ENCODE measurements at regions not wholly inside any gene's neighbourhood (a gene's known extent, or its start where the extent isn't known, plus 50 kb on each side); places are given as distances from the start of the nearest gene placed in this dataset.

DNA sequence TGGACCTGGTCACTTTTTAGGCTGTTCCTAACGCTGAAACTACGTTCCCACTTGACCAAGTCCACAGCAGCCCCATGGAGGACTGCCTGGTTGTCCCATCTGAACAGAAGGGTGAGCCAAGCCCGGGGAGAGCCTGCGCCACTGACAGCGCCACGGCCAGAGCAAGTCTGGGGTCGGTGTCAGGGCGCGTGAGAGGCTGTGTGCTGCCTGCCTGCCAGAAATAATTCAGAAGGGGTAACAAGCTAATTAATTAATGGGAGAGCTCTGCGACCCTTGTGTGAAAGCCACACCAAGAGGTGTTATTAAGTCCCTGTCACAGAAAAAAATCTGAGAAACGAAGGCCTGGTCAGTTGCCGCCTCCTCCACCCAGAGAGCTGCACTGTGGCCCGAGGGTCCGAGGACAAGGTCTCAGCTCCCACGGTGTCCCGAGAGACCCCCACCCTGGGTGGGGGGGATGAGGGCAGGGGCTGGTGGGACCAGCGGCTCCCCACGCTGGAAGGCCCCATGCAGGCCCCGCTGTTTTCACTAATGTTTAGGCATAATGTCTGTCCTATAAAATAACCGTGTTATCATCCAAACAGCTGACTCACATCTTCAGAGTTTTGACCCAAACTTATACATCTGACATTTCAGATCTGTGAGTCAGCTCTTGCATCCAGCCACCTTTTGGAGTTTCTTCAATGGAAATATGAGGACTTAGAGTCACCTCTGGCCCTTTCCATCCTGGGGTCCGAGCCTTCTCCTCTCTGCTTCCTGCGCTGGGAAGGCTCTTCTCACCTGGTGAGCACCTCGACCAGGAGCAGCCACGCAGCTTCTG, 58.5 kb downstream of the DLL1 start:
- Mint-ChIP-seq H3K9me3 (ENCODE audit: low read depth, unreplicated experiment) (no peaks in the 10 kb centered on the region), H3K27me3 (ENCODE audit: unreplicated experiment) (peaks cover 30% of the 10 kb centered on the region), H3K4me1 (ENCODE audit: low read depth, unreplicated experiment) (no peaks in the 10 kb centered on the region), H3K4me3 (ENCODE audit: low read depth, unreplicated experiment) (no peak overlapping the region), H3K36me3 (ENCODE audit: insufficient read depth, unreplicated experiment) (no peaks in the 10 kb centered on the region), H3K27ac (ENCODE audit: unreplicated experiment) (no peak overlapping the region)
- no peak for DNase-seq
- CTCF ChIA-PET: no interaction called here
- TF ChIP-seq, protein P1, sequence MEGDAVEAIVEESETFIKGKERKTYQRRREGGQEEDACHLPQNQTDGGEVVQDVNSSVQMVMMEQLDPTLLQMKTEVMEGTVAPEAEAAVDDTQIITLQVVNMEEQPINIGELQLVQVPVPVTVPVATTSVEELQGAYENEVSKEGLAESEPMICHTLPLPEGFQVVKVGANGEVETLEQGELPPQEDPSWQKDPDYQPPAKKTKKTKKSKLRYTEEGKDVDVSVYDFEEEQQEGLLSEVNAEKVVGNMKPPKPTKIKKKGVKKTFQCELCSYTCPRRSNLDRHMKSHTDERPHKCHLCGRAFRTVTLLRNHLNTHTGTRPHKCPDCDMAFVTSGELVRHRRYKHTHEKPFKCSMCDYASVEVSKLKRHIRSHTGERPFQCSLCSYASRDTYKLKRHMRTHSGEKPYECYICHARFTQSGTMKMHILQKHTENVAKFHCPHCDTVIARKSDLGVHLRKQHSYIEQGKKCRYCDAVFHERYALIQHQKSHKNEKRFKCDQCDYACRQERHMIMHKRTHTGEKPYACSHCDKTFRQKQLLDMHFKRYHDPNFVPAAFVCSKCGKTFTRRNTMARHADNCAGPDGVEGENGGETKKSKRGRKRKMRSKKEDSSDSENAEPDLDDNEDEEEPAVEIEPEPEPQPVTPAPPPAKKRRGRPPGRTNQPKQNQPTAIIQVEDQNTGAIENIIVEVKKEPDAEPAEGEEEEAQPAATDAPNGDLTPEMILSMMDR (IDR thresholded peaks at IDR 0.05; ENCODE audit: unreplicated experiment): no peak
- intact Hi-C loops (cut with micrococcal nuclease; ENCODE audit: unreplicated experiment): no loop called here
- no TSS peak for BruUV-seq (replicated peaks)

DNA sequence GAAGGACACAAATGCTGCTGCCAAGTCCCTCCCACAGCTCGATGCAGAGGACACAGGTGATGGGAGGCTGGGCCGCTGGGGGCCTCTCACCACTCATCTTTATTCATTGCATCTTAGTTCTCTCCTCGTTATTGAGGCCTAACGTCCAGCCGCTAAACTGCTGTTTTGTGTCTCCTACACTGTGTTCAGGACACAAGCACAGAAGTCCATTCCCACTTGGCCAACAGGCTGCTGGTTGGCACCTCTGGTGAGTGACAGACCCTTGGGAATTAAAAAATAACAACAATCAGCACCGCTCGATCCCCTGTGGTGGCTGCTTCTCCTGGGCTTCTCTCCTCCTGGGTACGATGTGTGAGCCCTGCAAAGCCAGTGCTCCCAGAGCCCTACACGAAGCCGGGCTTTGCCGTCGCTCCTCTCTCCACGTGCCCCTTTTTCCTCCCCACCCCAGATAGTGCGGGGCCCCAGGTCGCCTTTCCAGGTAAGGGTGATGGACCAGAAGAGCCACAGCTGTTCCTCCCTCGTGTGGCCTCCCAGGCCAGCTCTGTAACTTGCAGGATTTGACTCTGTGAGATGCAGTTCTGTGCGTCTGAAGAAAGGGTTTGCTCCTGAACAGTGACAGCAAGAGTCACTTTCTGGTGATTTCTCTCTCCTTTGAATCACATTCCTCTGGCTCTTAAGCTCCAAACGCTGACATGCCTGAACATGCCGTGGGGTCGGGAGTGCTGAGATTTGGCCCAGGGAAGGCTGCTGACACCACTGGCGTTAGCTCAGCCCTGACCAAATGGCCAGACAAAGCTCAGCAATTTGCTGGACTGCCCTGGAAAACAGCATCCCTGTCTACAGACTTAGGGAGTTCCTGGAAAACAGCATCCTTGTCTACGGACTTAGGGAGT, 59.3 kb downstream of the DLL1 start:
- Mint-ChIP-seq H3K4me1 (ENCODE audit: low read depth, unreplicated experiment) (no peaks in the 10 kb centered on the region), H3K4me3 (ENCODE audit: low read depth, unreplicated experiment) (no peak overlapping the region), H3K27me3 (ENCODE audit: unreplicated experiment) (peaks cover 31% of the 10 kb centered on the region), H3K9me3 (ENCODE audit: low read depth, unreplicated experiment) (no peaks in the 10 kb centered on the region), H3K36me3 (ENCODE audit: insufficient read depth, unreplicated experiment) (no peaks in the 10 kb centered on the region), H3K27ac (ENCODE audit: unreplicated experiment) (no peak overlapping the region)
- CTCF ChIA-PET: no interaction called here
- no peak for DNase-seq
- no TSS peak for BruUV-seq (replicated peaks)
- TF ChIP-seq, protein P1 (IDR thresholded peaks at IDR 0.05; ENCODE audit: unreplicated experiment): no peak
- intact Hi-C loops (cut with micrococcal nuclease; ENCODE audit: unreplicated experiment): no loop called here

DNA sequence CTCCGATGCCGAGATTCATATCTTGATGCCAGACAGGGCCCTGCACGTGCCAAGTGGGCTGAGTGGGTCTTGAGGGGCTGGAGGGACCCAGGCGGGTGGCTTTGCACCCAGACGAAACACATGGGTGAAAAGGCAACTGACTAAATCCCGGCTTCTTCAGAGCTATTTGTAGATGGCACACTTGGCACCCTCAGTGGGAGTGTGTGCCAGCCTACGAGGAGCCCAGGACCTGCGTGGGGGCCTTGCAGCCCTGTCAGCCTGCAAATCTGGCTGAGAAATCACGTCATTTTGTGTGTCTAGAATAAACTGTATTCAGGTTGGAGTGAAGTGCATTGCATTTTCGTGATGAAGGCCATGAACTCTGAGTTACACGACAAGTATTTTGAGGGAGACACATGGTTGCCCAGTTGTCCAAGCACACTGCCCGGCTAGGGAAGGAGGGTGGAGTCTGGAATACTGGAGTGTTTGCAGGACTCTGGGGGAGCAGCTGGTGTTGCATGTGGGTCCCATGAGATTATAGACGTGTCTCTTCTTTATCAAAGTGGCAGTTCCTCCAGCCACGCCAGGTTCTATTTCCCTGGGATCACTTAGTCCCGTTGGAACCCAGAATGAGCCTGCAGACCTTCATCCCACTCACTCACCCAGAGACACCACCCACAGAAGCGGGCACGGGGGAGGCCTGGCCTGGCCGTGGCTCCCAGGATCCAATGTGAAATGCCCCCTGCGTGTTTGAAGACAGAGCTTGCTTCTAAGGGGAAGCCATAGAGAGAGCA, 60.2 kb downstream of the DLL1 start:
- intact Hi-C loops (cut with micrococcal nuclease; ENCODE audit: unreplicated experiment): no loop called here
- Mint-ChIP-seq H3K4me1 (ENCODE audit: low read depth, unreplicated experiment) (no peaks in the 10 kb centered on the region), H3K36me3 (ENCODE audit: insufficient read depth, unreplicated experiment) (no peaks in the 10 kb centered on the region), H3K27ac (ENCODE audit: unreplicated experiment) (no peak overlapping the region), H3K4me3 (ENCODE audit: low read depth, unreplicated experiment) (no peak overlapping the region), H3K9me3 (ENCODE audit: low read depth, unreplicated experiment) (no peaks in the 10 kb centered on the region), H3K27me3 (ENCODE audit: unreplicated experiment) (peaks cover 23% of the 10 kb centered on the region)
- TF ChIP-seq, protein P1 (IDR thresholded peaks at IDR 0.05; ENCODE audit: unreplicated experiment): no peak
- no peak for DNase-seq
- CTCF ChIA-PET: no interaction called here
- BruUV-seq (replicated peaks): no TSS peak

DNA sequence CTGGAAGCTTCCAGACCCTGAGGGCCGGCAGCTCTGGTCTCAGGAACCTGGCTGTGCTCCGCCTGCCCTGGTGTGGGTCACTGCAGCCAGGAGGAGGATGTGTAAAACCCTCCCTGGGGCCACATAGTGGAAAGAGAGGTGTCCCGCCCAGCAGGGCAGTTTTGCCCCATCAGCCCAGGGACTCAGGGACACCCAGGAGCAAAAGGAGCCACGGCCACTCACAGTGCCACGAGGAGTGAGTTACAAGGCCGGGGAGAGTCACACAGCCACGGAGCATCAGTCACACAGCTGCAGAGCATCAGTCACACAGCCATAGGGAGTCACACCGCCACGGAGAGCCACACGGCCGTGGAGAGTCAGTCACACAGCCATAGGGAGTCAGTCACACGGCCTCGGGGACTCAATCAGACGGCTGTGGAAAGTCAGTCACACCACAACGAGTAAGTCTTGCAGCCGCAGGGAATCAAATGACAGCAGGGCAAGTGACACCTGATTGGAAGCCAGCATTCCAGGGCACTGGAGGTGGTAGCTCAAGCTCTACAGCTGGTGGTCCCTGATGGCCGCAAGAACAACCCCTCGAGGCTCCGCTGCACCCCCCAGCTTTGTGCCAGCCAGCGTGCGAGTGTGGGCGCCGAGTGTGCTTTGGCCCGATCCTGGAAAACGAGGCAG, 60.9 kb downstream of the DLL1 start:
- no peak overlapping the region for H3K4me3 Mint-ChIP-seq (ENCODE audit: low read depth, unreplicated experiment)
- intact Hi-C loops (cut with micrococcal nuclease; ENCODE audit: unreplicated experiment): no loop called here
- CTCF ChIA-PET: no interaction called here
- peaks cover 22% of the 10 kb centered on the region for H3K27me3 Mint-ChIP-seq (ENCODE audit: unreplicated experiment)
- no peaks in the 10 kb centered on the region for H3K9me3 Mint-ChIP-seq (ENCODE audit: low read depth, unreplicated experiment)
- H3K4me1 Mint-ChIP-seq (ENCODE audit: low read depth, unreplicated experiment): peaks cover 2% of the 10 kb centered on the region
- no peak for DNase-seq
- TF ChIP-seq, protein P1 (IDR thresholded peaks at IDR 0.05; ENCODE audit: unreplicated experiment): no peak
- H3K27ac Mint-ChIP-seq (ENCODE audit: unreplicated experiment): no peak overlapping the region
- H3K36me3 Mint-ChIP-seq (ENCODE audit: insufficient read depth, unreplicated experiment): no peaks in the 10 kb centered on the region
- BruUV-seq (replicated peaks): no TSS peak
